MM.1S (cell line): ENCODE measurements at regions not wholly inside any gene's neighbourhood (a gene's known extent, or its start where the extent isn't known, plus 50 kb on each side); places are given as distances from the start of the nearest gene placed in this dataset.

ENCODE experiments used
- DNase-seq: peaks from one replicate; pipeline ENCODE4 v3.0.0-alpha.2; 2015
- H2AFZ ChIP-seq: fragments of 300-600 bp; sonication (generic); 2 replicates; pipeline ENCODE4 v1.6.0; 2016; ENCODE audit warnings: antibody characterized with exemption, low read length
- H3F3A ChIP-seq: fragments of 300-600 bp; sonication (generic); 2 replicates; pipeline ENCODE4 v1.6.1; 2016; ENCODE audit warnings: mild to moderate bottlenecking, antibody characterized with exemption, low read length, moderate library complexity, mixed read lengths; ENCODE audit not compliant: insufficient read depth
- H3K27ac ChIP-seq: fragments of 300-600 bp; sonication (generic); 2 replicates; pipeline ENCODE4 v1.5.1; 2016; ENCODE audit warnings: mild to moderate bottlenecking, low read length
- H3K27me3 ChIP-seq: fragments of 300-600 bp; sonication (generic); replicated peaks from 2 replicates; pipeline ENCODE4 v1.6.0; 2016; ENCODE audit warnings: low read length; ENCODE audit not compliant: insufficient read depth
- H3K36me3 ChIP-seq: fragments of 300-600 bp; sonication (generic); replicated peaks from 2 replicates; pipeline ENCODE4 v1.6.1; 2016; ENCODE audit warnings: mild to moderate bottlenecking, low read length, mixed read lengths; ENCODE audit not compliant: insufficient read depth
- H3K4me1 ChIP-seq: fragments of 300-600 bp; sonication (generic); 2 replicates; pipeline ENCODE4 v1.6.1; 2016; ENCODE audit warnings: low read length, mixed read lengths
- H3K4me2 ChIP-seq: fragments of 300-600 bp; sonication (generic); 2 replicates; pipeline ENCODE4 v1.6.0; 2016; ENCODE audit warnings: low read depth, low read length
- H3K4me3 ChIP-seq: fragments of 300-600 bp; sonication (generic); 2 replicates; pipeline ENCODE4 v1.5.1; 2016; ENCODE audit warnings: low read length, mixed read lengths
- H3K79me2 ChIP-seq: fragments of 300-600 bp; sonication (generic); 2 replicates; pipeline ENCODE4 v1.6.1; 2016; ENCODE audit warnings: mixed run types, low read length, mixed read lengths
- H3K9ac ChIP-seq: fragments of 300-600 bp; sonication (generic); 2 replicates; pipeline ENCODE4 v1.6.1; 2016; ENCODE audit warnings: low read length, mixed read lengths
- H3K9me2 ChIP-seq: fragments of 300-600 bp; sonication (generic); replicated peaks from 2 replicates; pipeline ENCODE4 v1.6.1; 2016; ENCODE audit warnings: mild to moderate bottlenecking, low read length, mixed read lengths; ENCODE audit not compliant: insufficient read depth
- H3K9me3 ChIP-seq: fragments of 300-600 bp; sonication (generic); replicated peaks from 2 replicates; pipeline ENCODE4 v1.6.1; 2016; ENCODE audit warnings: mild to moderate bottlenecking, low read length, mixed read lengths; ENCODE audit not compliant: insufficient read depth
- H4K20me1 ChIP-seq: fragments of 300-600 bp; sonication (generic); 2 replicates; pipeline ENCODE4 v1.6.1; 2016; ENCODE audit warnings: mild to moderate bottlenecking, low read length, moderate library complexity, mixed read lengths; ENCODE audit not compliant: insufficient read depth
- EZH2 ChIP-seq: fragments of 300-600 bp; sonication (generic); optimal IDR thresholded peaks from 2 replicates; pipeline ENCODE3; 2017; ENCODE audit warnings: low read depth, mild to moderate bottlenecking, antibody characterized with exemption, low read length, mixed read lengths
- EZH2phosphoT487 ChIP-seq: fragments of 300-600 bp; sonication (generic); IDR thresholded peaks from 2 replicates; pipeline ENCODE4 v1.6.1; 2018; ENCODE audit warnings: antibody characterized with exemption, low read length
- TF ChIP-seq, protein P1 (sequence below): fragments of 300-600 bp; sonication (generic); IDR thresholded peaks from 2 replicates; pipeline ENCODE4 v1.5.1; 2016; ENCODE audit warnings: antibody characterized with exemption, low read length, mixed read lengths

DNA sequence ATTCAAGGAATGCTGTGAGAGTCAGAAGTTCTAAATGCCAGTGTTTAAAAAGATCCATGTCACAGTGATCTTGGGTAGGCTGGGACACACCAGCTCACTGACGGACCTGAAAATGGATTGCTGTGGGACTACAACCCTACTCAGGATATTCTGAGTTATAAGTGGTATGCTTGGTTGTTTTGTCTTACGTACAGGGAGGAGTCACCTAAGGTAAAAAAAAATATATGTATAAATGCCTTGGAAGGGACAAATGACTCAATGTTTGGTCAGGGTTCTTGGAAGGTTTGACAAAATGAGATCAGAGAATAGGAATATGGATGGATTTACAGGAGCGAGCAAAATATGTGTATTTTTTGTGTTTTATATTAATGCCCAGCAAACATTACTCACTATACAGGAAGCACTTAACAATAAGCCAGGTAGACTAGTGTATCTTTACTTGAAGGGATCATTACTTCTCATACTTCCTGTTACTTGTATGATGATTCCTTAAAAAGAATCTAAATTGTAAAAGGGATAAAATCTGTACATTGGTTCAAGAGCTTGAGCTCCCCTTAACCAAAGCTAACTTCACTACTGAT, 767.3 kb downstream of the GBE1 start:
- Histone ChIP-seq H3F3A (no peaks in the 10 kb centered on the region), H3K9me2 (no peaks in the 10 kb centered on the region), H3K27ac (no peak overlapping the region), H3K9me3 (no peaks in the 10 kb centered on the region), H2AFZ (no peak overlapping the region), H3K79me2 (no peaks in the 10 kb centered on the region), H3K4me3 (no peak overlapping the region), H3K4me1 (no peaks in the 10 kb centered on the region), H3K27me3 (no peaks in the 10 kb centered on the region), H3K9ac (no peak overlapping the region), H3K36me3 (no peaks in the 10 kb centered on the region), H3K4me2 (no peak overlapping the region), H4K20me1 (no peaks in the 10 kb centered on the region)
- DNase-seq: no peak
- TF ChIP-seq EZH2 (no peak), EZH2phosphoT487 (no peak)
- TF ChIP-seq, protein P1, sequence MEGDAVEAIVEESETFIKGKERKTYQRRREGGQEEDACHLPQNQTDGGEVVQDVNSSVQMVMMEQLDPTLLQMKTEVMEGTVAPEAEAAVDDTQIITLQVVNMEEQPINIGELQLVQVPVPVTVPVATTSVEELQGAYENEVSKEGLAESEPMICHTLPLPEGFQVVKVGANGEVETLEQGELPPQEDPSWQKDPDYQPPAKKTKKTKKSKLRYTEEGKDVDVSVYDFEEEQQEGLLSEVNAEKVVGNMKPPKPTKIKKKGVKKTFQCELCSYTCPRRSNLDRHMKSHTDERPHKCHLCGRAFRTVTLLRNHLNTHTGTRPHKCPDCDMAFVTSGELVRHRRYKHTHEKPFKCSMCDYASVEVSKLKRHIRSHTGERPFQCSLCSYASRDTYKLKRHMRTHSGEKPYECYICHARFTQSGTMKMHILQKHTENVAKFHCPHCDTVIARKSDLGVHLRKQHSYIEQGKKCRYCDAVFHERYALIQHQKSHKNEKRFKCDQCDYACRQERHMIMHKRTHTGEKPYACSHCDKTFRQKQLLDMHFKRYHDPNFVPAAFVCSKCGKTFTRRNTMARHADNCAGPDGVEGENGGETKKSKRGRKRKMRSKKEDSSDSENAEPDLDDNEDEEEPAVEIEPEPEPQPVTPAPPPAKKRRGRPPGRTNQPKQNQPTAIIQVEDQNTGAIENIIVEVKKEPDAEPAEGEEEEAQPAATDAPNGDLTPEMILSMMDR: no peak

DNA sequence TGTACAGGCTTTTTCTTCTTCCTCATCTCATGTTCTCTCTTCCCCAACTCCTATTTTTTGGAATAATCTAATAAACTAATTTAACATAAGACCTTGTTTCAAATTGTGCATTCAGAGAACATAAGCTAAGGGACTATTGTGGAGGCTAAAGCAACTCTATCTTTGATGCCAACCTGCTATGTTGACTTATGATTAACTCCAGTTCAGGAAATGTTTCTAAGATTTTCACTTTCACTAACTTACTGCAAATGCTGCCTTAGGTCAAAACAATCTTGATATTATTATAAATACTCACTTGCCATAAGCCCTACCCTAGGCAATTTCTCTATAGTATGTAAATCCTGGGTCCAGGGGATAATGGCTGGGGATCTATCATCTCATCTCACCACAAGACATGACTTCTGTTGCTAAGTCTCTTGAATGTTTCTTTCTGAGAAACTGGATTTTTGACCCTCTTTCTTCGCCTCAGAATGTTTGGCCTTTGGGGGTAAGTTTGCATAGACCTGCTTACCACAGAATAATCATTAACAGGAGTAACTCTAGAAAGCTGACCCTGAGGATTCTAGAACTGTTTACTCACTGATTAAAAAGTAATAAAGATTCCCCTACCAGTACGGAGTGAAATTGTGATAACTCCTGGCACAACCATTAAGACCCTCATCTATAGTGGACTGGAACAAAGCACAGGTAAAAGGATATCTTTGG, 768.1 kb downstream of the GBE1 start:
- no peak overlapping the region for H3K4me3 ChIP-seq
- no peak for DNase-seq
- H3F3A ChIP-seq: no peaks in the 10 kb centered on the region
- no peak overlapping the region for H3K27ac ChIP-seq
- H3K4me2 ChIP-seq: no peak overlapping the region
- no peaks in the 10 kb centered on the region for H3K4me1 ChIP-seq
- H4K20me1 ChIP-seq: no peaks in the 10 kb centered on the region
- no peak overlapping the region for H3K9ac ChIP-seq
- TF ChIP-seq EZH2phosphoT487 (no peak), EZH2 (no peak)
- TF ChIP-seq, protein P1: no peak
- no peaks in the 10 kb centered on the region for H3K27me3 ChIP-seq
- H3K79me2 ChIP-seq: no peaks in the 10 kb centered on the region
- no peaks in the 10 kb centered on the region for H3K9me2 ChIP-seq
- no peaks in the 10 kb centered on the region for H3K9me3 ChIP-seq
- no peaks in the 10 kb centered on the region for H3K36me3 ChIP-seq
- no peak overlapping the region for H2AFZ ChIP-seq

DNA sequence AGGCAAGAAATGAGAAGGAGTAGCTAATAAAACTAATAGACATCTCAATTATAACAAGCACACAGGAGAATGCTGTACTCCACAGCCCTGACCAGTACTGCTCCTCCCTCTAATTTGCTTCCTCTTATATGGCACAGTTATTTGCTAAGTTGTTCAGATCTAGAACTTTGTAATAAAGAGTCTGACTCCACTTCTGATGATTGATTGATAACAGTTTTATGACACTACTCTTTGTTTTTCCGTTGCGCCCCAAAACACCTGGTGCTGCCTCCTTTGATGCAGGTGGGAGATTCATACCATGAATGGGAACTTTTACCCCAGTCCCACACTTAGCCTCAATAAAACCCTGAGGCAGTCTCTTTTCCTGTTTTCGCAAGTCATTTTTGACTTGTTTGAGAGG, 777.7 kb downstream of the GBE1 start:
- no peaks in the 10 kb centered on the region for H4K20me1 ChIP-seq
- H3K9me2 ChIP-seq: no peaks in the 10 kb centered on the region
- H3K4me1 ChIP-seq: no peaks in the 10 kb centered on the region
- DNase-seq: no peak
- H3K36me3 ChIP-seq: no peaks in the 10 kb centered on the region
- no peaks in the 10 kb centered on the region for H3K27me3 ChIP-seq
- no peak overlapping the region for H3K4me2 ChIP-seq
- no peak overlapping the region for H2AFZ ChIP-seq
- no peaks in the 10 kb centered on the region for H3F3A ChIP-seq
- no peak overlapping the region for H3K4me3 ChIP-seq
- H3K27ac ChIP-seq: no peak overlapping the region
- TF ChIP-seq EZH2: no peak
- TF ChIP-seq, protein P1: no peak
- no peak for TF ChIP-seq EZH2phosphoT487
- no peak overlapping the region for H3K9ac ChIP-seq
- H3K9me3 ChIP-seq: no peaks in the 10 kb centered on the region
- H3K79me2 ChIP-seq: no peaks in the 10 kb centered on the region
